ENCODE measurements at regions not wholly inside any gene's neighbourhood (a gene's known extent, or its start where the extent isn't known, plus 50 kb on each side); places are given as distances from the start of the nearest gene placed in this dataset.

GRCh38 chr2:2597712-2598111 lies 266.6 kb upstream of the MYT1L start:
- TF ChIP-seq POLR2AphosphoS5 (IDR thresholded peaks at IDR 0.05) (no peak), EP300 (IDR thresholded peaks at IDR 0.05) (no peak), POLR2A (IDR thresholded peaks at IDR 0.05) (no peak), CTCF (IDR thresholded peaks at IDR 0.05) (no peak)
- Histone ChIP-seq H3K27me3 (peaks cover 3% of the 10 kb centered on the region), H3K36me3 (no peaks in the 10 kb centered on the region), H3K9me3 (peaks cover 3% of the 10 kb centered on the region), H3K4me3 (no peak overlapping the region), H3K4me1 (no peaks in the 10 kb centered on the region), H3K27ac (no peak overlapping the region)
- no peak for DNase-seq (ENCODE audit: low spot score in 2 of 2)
- WGBS = 83% methylated on average over 2 of the region's 2 CpGs

DNA sequence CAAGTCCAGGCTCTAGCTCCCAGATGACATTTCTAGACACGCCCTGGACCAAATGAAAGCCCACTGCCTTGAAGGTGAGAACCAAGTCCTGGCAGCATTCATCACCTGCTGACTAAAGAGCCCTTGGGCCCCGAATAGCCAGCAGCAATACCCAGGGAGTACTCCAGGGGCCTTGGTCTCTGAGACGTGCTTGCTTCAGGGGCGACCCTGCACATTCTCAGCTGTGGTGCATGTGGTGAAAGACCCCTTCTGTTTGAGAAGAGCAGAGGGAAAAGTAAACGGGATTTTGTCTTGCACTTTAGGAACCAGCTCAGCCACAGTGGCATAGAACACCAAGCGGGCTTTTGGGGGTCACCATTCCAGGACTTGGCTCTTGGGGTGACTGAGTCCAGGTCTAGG lies 260.5 kb upstream of the MYT1L start:
- Histone ChIP-seq H3K4me1 (no peaks in the 10 kb centered on the region), H3K27me3 (peaks cover 3% of the 10 kb centered on the region), H3K36me3 (no peaks in the 10 kb centered on the region), H3K27ac (no peak overlapping the region), H3K4me3 (no peak overlapping the region), H3K9me3 (no peaks in the 10 kb centered on the region)
- no peak for TF ChIP-seq EP300 (IDR thresholded peaks at IDR 0.05)
- no peak for TF ChIP-seq POLR2A (IDR thresholded peaks at IDR 0.05)
- no peak for TF ChIP-seq CTCF (IDR thresholded peaks at IDR 0.05)
- no peak for TF ChIP-seq POLR2AphosphoS5 (IDR thresholded peaks at IDR 0.05)
- DNase-seq (ENCODE audit: low spot score in 2 of 2) = no peak
- WGBS = 58% methylated on average over 5 of the region's 6 CpGs

DNA sequence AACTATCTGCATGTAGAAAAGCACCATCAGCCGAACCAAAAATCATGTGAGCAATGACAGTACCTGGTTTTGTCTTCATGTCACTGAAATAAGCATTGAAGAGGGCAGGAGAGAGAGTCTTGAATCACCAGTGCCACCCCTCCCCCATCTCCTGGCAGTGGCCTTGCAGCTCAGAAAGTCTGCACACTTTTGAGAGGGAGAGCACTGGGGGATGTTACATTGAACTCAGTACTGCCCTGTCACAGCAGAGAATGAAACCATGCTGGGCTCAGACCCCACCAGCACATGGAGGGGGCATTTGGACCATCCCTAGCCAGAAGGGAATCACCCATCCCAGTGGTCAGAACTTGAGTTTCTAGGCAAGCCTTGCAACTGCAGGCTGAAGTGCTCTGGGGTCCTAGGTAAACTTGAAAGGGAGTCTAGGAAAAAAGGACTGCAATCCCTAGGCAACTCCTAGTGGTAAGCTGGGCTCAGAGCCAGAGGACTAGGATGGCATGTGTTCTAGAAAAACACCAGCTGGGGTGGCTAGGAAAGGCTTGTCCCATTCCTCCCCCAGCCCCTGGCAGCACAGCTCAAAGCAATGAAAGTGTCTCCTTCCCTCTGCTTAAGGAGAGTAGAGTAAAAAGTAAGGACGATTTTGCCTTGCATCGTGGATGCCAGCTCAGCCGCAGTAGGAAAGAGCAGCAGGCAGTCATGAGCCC lies 259.9 kb upstream of the MYT1L start:
- 83% methylated on average over 4 of the region's 4 CpGs for WGBS
- no peaks in the 10 kb centered on the region for H3K9me3 ChIP-seq
- DNase-seq (ENCODE audit: low spot score in 2 of 2) = no peak
- TF ChIP-seq POLR2A (IDR thresholded peaks at IDR 0.05) = no peak
- no peak for TF ChIP-seq EP300 (IDR thresholded peaks at IDR 0.05)
- TF ChIP-seq CTCF (IDR thresholded peaks at IDR 0.05) = no peak
- no peak for TF ChIP-seq POLR2AphosphoS5 (IDR thresholded peaks at IDR 0.05)
- no peak overlapping the region for H3K4me3 ChIP-seq
- H3K36me3 ChIP-seq = no peaks in the 10 kb centered on the region
- H3K27ac ChIP-seq = no peak overlapping the region
- H3K4me1 ChIP-seq = no peaks in the 10 kb centered on the region
- H3K27me3 ChIP-seq = peaks cover 3% of the 10 kb centered on the region

- Histone ChIP-seq H3K4me3 (no peak overlapping the region), H3K36me3 (no peaks in the 10 kb centered on the region), H3K27me3 (peaks cover 3% of the 10 kb centered on the region), H3K9me3 (no peaks in the 10 kb centered on the region), H3K4me1 (no peaks in the 10 kb centered on the region), H3K27ac (no peak overlapping the region)
- TF ChIP-seq POLR2AphosphoS5 (IDR thresholded peaks at IDR 0.05) (no peak), POLR2A (IDR thresholded peaks at IDR 0.05) (no peak), CTCF (IDR thresholded peaks at IDR 0.05) (no peak), EP300 (IDR thresholded peaks at IDR 0.05) (no peak)
- 86% methylated on average over 1 of the region's 1 CpG for WGBS
- DNase-seq (ENCODE audit: low spot score in 2 of 2) = no peak
Measured at GRCh38 chr2:2590141-2590540, 259.1 kb upstream of the MYT1L start.

DNA sequence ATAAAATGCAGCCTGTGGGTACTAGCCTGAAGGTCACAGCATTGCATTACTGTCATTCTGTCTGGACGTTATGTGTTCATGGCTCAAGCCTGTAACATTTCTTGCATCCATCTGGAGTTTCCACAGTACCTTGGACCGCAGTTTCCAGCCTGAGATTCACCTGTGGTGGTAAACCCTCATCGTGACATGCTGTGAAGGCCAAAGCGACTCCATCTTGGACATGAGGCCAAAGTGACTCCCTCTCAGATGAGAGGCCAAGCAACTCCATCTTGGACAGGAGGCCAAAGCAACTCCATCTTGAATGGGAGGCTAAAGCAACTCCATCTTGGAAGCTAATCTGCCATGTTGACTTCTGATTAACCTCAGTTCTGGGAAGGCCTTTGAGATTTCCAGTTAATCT lies 257.7 kb upstream of the MYT1L start:
- no peak for TF ChIP-seq POLR2AphosphoS5 (IDR thresholded peaks at IDR 0.05)
- TF ChIP-seq POLR2A (IDR thresholded peaks at IDR 0.05) = no peak
- no peak for TF ChIP-seq EP300 (IDR thresholded peaks at IDR 0.05)
- no peak for TF ChIP-seq CTCF (IDR thresholded peaks at IDR 0.05)
- Histone ChIP-seq H3K4me1 (no peaks in the 10 kb centered on the region), H3K27ac (no peak overlapping the region), H3K4me3 (no peak overlapping the region), H3K9me3 (no peaks in the 10 kb centered on the region), H3K27me3 (peaks cover 3% of the 10 kb centered on the region), H3K36me3 (no peaks in the 10 kb centered on the region)
- 87% methylated on average over 4 of the region's 4 CpGs for WGBS
- DNase-seq (ENCODE audit: low spot score in 2 of 2) = no peak

Data from suprapubic skin (tissue), 4 donors.